ENCODE measurements at regions not wholly inside any gene's neighbourhood (a gene's known extent, or its start where the extent isn't known, plus 50 kb on each side); places are given as distances from the start of the nearest gene placed in this dataset.

DNA sequence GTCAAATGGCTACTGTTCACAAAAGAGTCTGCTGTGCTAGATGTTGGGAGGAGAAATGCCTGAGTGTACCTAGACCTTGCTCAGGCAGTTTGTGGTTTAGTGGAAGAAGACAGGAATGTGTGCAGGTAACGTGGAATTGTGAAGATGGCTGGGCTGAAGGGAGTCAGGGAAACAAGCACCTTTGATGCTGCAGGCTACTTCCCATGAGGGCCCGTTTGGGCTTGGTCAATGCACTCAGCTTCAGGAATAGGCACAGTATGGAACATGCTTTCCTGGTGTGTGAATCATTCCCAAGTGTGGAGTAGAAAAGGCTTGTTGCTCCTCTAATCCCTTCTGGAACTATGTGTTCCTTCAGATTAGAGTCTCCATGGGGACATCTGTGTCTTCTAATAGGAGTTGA lies 318.3 kb upstream of the MTNR1B start (continued):
- TF ChIP-seq PATZ1 (CRISPR knock-in tag; IDR thresholded peaks at IDR 0.05; ENCODE audit: borderline replicate concordance): no peak
- no peak for TF ChIP-seq PHTF2 (CRISPR knock-in tag; IDR thresholded peaks at IDR 0.05)
- no peak for TF ChIP-seq ZBTB43 (CRISPR knock-in tag; IDR thresholded peaks at IDR 0.05)
- TF ChIP-seq CBX1 (IDR thresholded peaks at IDR 0.05; ENCODE audit: low read depth): no peak
- no peak for TF ChIP-seq SMAD4 (CRISPR knock-in tag; conservative IDR thresholded peaks at IDR 0.05)
- TF ChIP-seq, protein P1, sequence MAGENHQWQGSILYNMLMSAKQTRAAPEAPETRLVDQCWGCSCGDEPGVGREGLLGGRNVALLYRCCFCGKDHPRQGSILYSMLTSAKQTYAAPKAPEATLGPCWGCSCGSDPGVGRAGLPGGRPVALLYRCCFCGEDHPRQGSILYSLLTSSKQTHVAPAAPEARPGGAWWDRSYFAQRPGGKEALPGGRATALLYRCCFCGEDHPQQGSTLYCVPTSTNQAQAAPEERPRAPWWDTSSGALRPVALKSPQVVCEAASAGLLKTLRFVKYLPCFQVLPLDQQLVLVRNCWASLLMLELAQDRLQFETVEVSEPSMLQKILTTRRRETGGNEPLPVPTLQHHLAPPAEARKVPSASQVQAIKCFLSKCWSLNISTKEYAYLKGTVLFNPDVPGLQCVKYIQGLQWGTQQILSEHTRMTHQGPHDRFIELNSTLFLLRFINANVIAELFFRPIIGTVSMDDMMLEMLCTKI (IDR thresholded peaks at IDR 0.05; ENCODE audit: partially characterized antibody): no peak
- TF ChIP-seq, protein P2, sequence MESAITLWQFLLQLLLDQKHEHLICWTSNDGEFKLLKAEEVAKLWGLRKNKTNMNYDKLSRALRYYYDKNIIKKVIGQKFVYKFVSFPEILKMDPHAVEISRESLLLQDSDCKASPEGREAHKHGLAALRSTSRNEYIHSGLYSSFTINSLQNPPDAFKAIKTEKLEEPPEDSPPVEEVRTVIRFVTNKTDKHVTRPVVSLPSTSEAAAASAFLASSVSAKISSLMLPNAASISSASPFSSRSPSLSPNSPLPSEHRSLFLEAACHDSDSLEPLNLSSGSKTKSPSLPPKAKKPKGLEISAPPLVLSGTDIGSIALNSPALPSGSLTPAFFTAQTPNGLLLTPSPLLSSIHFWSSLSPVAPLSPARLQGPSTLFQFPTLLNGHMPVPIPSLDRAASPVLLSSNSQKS (CRISPR knock-in tag; IDR thresholded peaks at IDR 0.05): no peak

All from K562 (cell line).